Gastroesophageal sphincter (tissue), 3 donors: ENCODE measurements at regions not wholly inside any gene's neighbourhood (a gene's known extent, or its start where the extent isn't known, plus 50 kb on each side); places are given as distances from the start of the nearest gene placed in this dataset.

Experiments used
- EP300 ChIP-seq: sonication (generic); formaldehyde crosslinking; IDR thresholded peaks from one replicate; pipeline ENCODE4 v1.6.1; 2017; ENCODE audit warnings: antibody characterized with exemption, mild to moderate bottlenecking
- POLR2A ChIP-seq, 2 donors: fragments of 450-650 bp; IDR thresholded peaks; one replicate each; pipeline ENCODE4 v1.6.1; 2017; ENCODE audit warnings: antibody characterized with exemption in 2 of 2, mild to moderate bottlenecking in 2 of 2, moderate library complexity in 1 of 2
- TF ChIP-seq, protein P1 (sequence below), 4 experiments: fragments of 200-600 bp in 2 of 4; fragments of 450-650 bp in 2 of 4; sonication (generic) in 1 of 4; IDR thresholded peaks; one replicate each; pipeline ENCODE4 v1.5.1; 2017 to 2019; ENCODE audit warnings: antibody characterized with exemption in 4 of 4, mild to moderate bottlenecking in 2 of 4, moderate library complexity in 2 of 4

DNA sequence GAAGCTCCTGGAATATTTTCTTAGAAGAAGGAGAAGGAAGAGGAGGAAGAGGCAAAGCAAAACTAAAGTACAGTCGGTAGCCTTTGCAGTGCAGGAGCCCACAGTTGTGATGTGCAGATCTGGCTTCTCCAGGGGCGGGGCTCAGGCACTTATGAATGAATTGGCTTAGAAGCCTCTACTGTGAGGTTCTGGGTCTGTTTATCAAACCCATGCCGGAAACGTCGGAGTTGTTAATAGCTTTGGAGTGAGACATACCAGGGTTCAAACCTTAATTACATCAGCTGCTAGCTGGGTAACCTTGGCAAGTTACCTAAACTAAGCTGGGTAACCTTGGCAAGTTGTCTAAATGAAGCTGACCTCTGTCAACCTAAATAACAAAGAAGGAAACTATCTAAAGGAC is 89.3 kb upstream of the PITRM1 start:
- TF ChIP-seq, protein P1, sequence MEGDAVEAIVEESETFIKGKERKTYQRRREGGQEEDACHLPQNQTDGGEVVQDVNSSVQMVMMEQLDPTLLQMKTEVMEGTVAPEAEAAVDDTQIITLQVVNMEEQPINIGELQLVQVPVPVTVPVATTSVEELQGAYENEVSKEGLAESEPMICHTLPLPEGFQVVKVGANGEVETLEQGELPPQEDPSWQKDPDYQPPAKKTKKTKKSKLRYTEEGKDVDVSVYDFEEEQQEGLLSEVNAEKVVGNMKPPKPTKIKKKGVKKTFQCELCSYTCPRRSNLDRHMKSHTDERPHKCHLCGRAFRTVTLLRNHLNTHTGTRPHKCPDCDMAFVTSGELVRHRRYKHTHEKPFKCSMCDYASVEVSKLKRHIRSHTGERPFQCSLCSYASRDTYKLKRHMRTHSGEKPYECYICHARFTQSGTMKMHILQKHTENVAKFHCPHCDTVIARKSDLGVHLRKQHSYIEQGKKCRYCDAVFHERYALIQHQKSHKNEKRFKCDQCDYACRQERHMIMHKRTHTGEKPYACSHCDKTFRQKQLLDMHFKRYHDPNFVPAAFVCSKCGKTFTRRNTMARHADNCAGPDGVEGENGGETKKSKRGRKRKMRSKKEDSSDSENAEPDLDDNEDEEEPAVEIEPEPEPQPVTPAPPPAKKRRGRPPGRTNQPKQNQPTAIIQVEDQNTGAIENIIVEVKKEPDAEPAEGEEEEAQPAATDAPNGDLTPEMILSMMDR (IDR thresholded peaks at IDR 0.05): no peak
- no peak for TF ChIP-seq EP300
- TF ChIP-seq POLR2A (IDR thresholded peaks at IDR 0.05): no peak
